MM.1S (cell line): ENCODE measurements at regions not wholly inside any gene's neighbourhood (a gene's known extent, or its start where the extent isn't known, plus 50 kb on each side); places are given as distances from the start of the nearest gene placed in this dataset.

Source experiments
- EZH2 ChIP-seq: fragments of 300-600 bp; sonication (generic); optimal IDR thresholded peaks from 2 replicates; pipeline ENCODE3; 2017; ENCODE audit warnings: low read depth, mild to moderate bottlenecking, antibody characterized with exemption, low read length, mixed read lengths
- EZH2phosphoT487 ChIP-seq: fragments of 300-600 bp; sonication (generic); IDR thresholded peaks from 2 replicates; pipeline ENCODE4 v1.6.1; 2018; ENCODE audit warnings: antibody characterized with exemption, low read length
- TF ChIP-seq, protein P1 (sequence below): fragments of 300-600 bp; sonication (generic); IDR thresholded peaks from 2 replicates; pipeline ENCODE4 v1.5.1; 2016; ENCODE audit warnings: antibody characterized with exemption, low read length, mixed read lengths

DNA sequence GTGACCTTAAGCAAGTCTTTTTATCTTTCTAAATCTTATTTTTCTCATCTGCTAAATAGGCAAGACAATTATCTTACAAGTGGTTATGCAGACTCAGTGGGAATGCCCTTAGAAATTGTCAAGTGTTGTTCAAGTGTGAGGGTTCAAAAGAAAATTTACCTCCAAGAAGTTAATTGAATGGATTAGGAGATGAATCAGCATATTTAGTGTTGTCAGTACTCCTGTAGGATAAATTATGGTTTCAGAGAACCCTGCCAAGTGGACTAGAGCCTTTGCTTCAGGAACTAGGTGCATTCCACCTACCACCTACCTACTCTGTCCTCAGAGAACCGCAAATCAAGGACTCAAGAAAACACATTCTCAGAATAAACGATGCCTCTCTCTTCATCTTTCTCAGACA lies 69.8 kb upstream of the KCTD1 start:
- TF ChIP-seq, protein P1, sequence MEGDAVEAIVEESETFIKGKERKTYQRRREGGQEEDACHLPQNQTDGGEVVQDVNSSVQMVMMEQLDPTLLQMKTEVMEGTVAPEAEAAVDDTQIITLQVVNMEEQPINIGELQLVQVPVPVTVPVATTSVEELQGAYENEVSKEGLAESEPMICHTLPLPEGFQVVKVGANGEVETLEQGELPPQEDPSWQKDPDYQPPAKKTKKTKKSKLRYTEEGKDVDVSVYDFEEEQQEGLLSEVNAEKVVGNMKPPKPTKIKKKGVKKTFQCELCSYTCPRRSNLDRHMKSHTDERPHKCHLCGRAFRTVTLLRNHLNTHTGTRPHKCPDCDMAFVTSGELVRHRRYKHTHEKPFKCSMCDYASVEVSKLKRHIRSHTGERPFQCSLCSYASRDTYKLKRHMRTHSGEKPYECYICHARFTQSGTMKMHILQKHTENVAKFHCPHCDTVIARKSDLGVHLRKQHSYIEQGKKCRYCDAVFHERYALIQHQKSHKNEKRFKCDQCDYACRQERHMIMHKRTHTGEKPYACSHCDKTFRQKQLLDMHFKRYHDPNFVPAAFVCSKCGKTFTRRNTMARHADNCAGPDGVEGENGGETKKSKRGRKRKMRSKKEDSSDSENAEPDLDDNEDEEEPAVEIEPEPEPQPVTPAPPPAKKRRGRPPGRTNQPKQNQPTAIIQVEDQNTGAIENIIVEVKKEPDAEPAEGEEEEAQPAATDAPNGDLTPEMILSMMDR = no peak
- no peak for TF ChIP-seq EZH2
- no peak for TF ChIP-seq EZH2phosphoT487
